AG04450 (cell line): ENCODE measurements at regions not wholly inside any gene's neighbourhood (a gene's known extent, or its start where the extent isn't known, plus 50 kb on each side); places are given as distances from the start of the nearest gene placed in this dataset.

Experiments
- CTCF ChIA-PET: fragments of 300-600, 350-600 bp; formaldehyde crosslinking; extraction: SDS; loops from one replicate; lab custom pipeline; 2022; ENCODE audit warnings: antibody characterized with exemption, inconsistent platforms; lab: Charles Lee
- POLR2A ChIA-PET: fragments of 350-600 bp; formaldehyde crosslinking; extraction: SDS; loops from one replicate; lab custom pipeline; 2021; ENCODE audit warnings: antibody characterized with exemption, inconsistent platforms; lab: Yijun Ruan, JAX
- DNase-seq: peaks from one replicate; pipeline ENCODE4 v3.0.0-alpha.2; 2011; ENCODE audit warnings: low read depth, low spot score
- H3K27ac ChIP-seq: one replicate; pipeline ENCODE4 v1.5.1; 2012; ENCODE audit warnings: low read depth, low read length, control low read depth
- H3K27me3 ChIP-seq: one replicate; pipeline ENCODE4 v1.6.0; 2012; ENCODE audit warnings: low read length; ENCODE audit not compliant: control insufficient read depth, insufficient read depth
- H3K4me3 ChIP-seq: 2 replicates; pipeline ENCODE4 v1.5.1; 2011; ENCODE audit warnings: mild to moderate bottlenecking, low read depth, low read length, control low read depth
- H3K9me3 ChIP-seq: 2 replicates; pipeline ENCODE4 v1.5.1; 2012; ENCODE audit warnings: low read length; ENCODE audit not compliant: control insufficient read depth, insufficient read depth
- CTCF ChIP-seq: IDR thresholded peaks from 2 replicates; pipeline ENCODE4 v1.5.1; 2011; ENCODE audit warnings: low read depth, low read length, control low read depth, inconsistent platforms

- no peak for TF ChIP-seq CTCF
- no peak overlapping the region for H3K4me3 ChIP-seq
- CTCF ChIA-PET: no interaction called here
- DNase-seq: no peak
- H3K27me3 ChIP-seq: no peaks in the 10 kb centered on the region
- POLR2A ChIA-PET: no interaction called here
- H3K9me3 ChIP-seq: no peaks in the 10 kb centered on the region
- no peak overlapping the region for H3K27ac ChIP-seq
Measured at GRCh38 chr16:74146643-74147042, 150.0 kb upstream of the PSMD7 start.

- Histone ChIP-seq H3K4me3 (no peak overlapping the region), H3K27me3 (no peaks in the 10 kb centered on the region), H3K9me3 (no peaks in the 10 kb centered on the region), H3K27ac (no peak overlapping the region)
- CTCF ChIA-PET: no interaction called here
- POLR2A ChIA-PET: no interaction called here
- DNase-seq: no peak
- no peak for TF ChIP-seq CTCF
Measured at GRCh38 chr16:74143171-74143570, 153.4 kb upstream of the PSMD7 start.

GRCh38 chr16:74141015-74141414 lies 155.6 kb upstream of the PSMD7 start:
- no peak for TF ChIP-seq CTCF
- Histone ChIP-seq H3K27ac (no peak overlapping the region), H3K9me3 (no peaks in the 10 kb centered on the region), H3K27me3 (no peaks in the 10 kb centered on the region), H3K4me3 (no peak overlapping the region)
- ChIA-PET POLR2A (no interaction called here), CTCF (no interaction called here)
- DNase-seq: no peak

GRCh38 chr16:74140557-74140956 lies 156.1 kb upstream of the PSMD7 start:
- H3K27ac ChIP-seq: no peak overlapping the region
- DNase-seq: no peak
- H3K4me3 ChIP-seq: no peak overlapping the region
- H3K27me3 ChIP-seq: no peaks in the 10 kb centered on the region
- TF ChIP-seq CTCF: no peak
- no peaks in the 10 kb centered on the region for H3K9me3 ChIP-seq
- ChIA-PET CTCF (no interaction called here), POLR2A (no interaction called here)

GRCh38 chr16:74123826-74124225 lies 172.8 kb upstream of the PSMD7 start:
- no peaks in the 10 kb centered on the region for H3K27me3 ChIP-seq
- no peak overlapping the region for H3K4me3 ChIP-seq
- ChIA-PET CTCF (no interaction called here), POLR2A (no interaction called here)
- H3K9me3 ChIP-seq: no peaks in the 10 kb centered on the region
- DNase-seq: no peak
- no peak overlapping the region for H3K27ac ChIP-seq
- TF ChIP-seq CTCF: no peak
